Parathyroid adenoma (tissue), 2 donors: ENCODE measurements at regions not wholly inside any gene's neighbourhood (a gene's known extent, or its start where the extent isn't known, plus 50 kb on each side); places are given as distances from the start of the nearest gene placed in this dataset.

Source experiments
- H2AFZ ChIP-seq: fragments of 300-600 bp; sonication (generic); one replicate; pipeline ENCODE4 v1.7.0; 2017; ENCODE audit warnings: antibody characterized with exemption, mild to moderate bottlenecking
- H3K27ac ChIP-seq: fragments of 300-600 bp; sonication (generic); one replicate; pipeline ENCODE4 v1.7.0; 2017
- H3K27me3 ChIP-seq: fragments of 300-600 bp; sonication (generic); one replicate; pipeline ENCODE4 v1.7.0; 2017; ENCODE audit warnings: low read length; ENCODE audit not compliant: control insufficient read depth, insufficient read depth
- H3K36me3 ChIP-seq: fragments of 300-600 bp; sonication (generic); one replicate; pipeline ENCODE4 v1.7.0; 2017; ENCODE audit warnings: low read length; ENCODE audit not compliant: control insufficient read depth, insufficient read depth
- H3K4me1 ChIP-seq: fragments of 300-600 bp; sonication (generic); one replicate; pipeline ENCODE4 v1.7.0; 2017; ENCODE audit warnings: control low read depth
- H3K4me2 ChIP-seq: fragments of 300-600 bp; sonication (generic); one replicate; pipeline ENCODE4 v1.7.0; 2017; ENCODE audit warnings: low read length
- H3K4me3 ChIP-seq: fragments of 300-600 bp; sonication (generic); one replicate; pipeline ENCODE4 v1.7.0; 2017; ENCODE audit warnings: low read depth, low read length
- H3K79me2 ChIP-seq: fragments of 300-600 bp; sonication (generic); one replicate; pipeline ENCODE4 v1.7.0; 2017; ENCODE audit warnings: control low read depth
- H3K9ac ChIP-seq: fragments of 300-600 bp; sonication (generic); one replicate; pipeline ENCODE4 v1.7.0; 2017; ENCODE audit warnings: mild to moderate bottlenecking
- H3K9me3 ChIP-seq: fragments of 300-600 bp; sonication (generic); one replicate; pipeline ENCODE4 v1.7.0; 2017; ENCODE audit warnings: low read length; ENCODE audit not compliant: control insufficient read depth
- CTCF ChIP-seq: fragments of 300-600 bp; sonication (generic); IDR thresholded peaks from one replicate; pipeline ENCODE4 v1.7.0; 2017; ENCODE audit warnings: antibody characterized with exemption, mild to moderate bottlenecking
- donor health status: primary hyperparathyroidism.

- Histone ChIP-seq H3K79me2 (no peaks in the 10 kb centered on the region), H3K27ac (no peak overlapping the region), H3K4me2 (no peak overlapping the region), H3K9ac (no peak overlapping the region), H2AFZ (no peak overlapping the region), H3K9me3 (no peaks in the 10 kb centered on the region), H3K36me3 (no peaks in the 10 kb centered on the region), H3K4me3 (no peak overlapping the region), H3K27me3 (no peaks in the 10 kb centered on the region), H3K4me1 (peaks cover 2% of the 10 kb centered on the region)
- TF ChIP-seq CTCF: no peak
These were observed 60.8 kb upstream of the IVNS1ABP start for GRCh38 chr1:185377831-185378230.

GRCh38 chr1:185376840-185377635 lies 60.0 kb upstream of the IVNS1ABP start:
- no peaks in the 10 kb centered on the region for H3K36me3 ChIP-seq
- TF ChIP-seq CTCF: no peak
- H2AFZ ChIP-seq: peak overlapping the region; percentile 56
- no peak overlapping the region for H3K4me3 ChIP-seq
- H3K27ac ChIP-seq: no peak overlapping the region
- H3K27me3 ChIP-seq: no peaks in the 10 kb centered on the region
- H3K79me2 ChIP-seq: no peaks in the 10 kb centered on the region
- no peak overlapping the region for H3K4me2 ChIP-seq
- no peaks in the 10 kb centered on the region for H3K9me3 ChIP-seq
- H3K4me1 ChIP-seq: peaks cover 2% of the 10 kb centered on the region
- no peak overlapping the region for H3K9ac ChIP-seq

- Histone ChIP-seq H3K27me3 (no peaks in the 10 kb centered on the region), H3K36me3 (no peaks in the 10 kb centered on the region), H3K9me3 (no peaks in the 10 kb centered on the region), H3K79me2 (no peaks in the 10 kb centered on the region), H3K27ac (peak overlapping the region; percentile 11), H3K9ac (no peak overlapping the region), H3K4me2 (no peak overlapping the region), H3K4me1 (peaks cover 2% of the 10 kb centered on the region), H2AFZ (peak overlapping the region; percentile 56), H3K4me3 (no peak overlapping the region)
- TF ChIP-seq CTCF: no peak
These were observed 59.2 kb upstream of the IVNS1ABP start for GRCh38 chr1:185376288-185376687.

- no peaks in the 10 kb centered on the region for H3K36me3 ChIP-seq
- no peak overlapping the region for H2AFZ ChIP-seq
- no peaks in the 10 kb centered on the region for H3K9me3 ChIP-seq
- H3K27me3 ChIP-seq: no peaks in the 10 kb centered on the region
- H3K79me2 ChIP-seq: no peaks in the 10 kb centered on the region
- no peak overlapping the region for H3K4me3 ChIP-seq
- peaks cover 2% of the 10 kb centered on the region for H3K4me1 ChIP-seq
- H3K4me2 ChIP-seq: no peak overlapping the region
- H3K9ac ChIP-seq: no peak overlapping the region
- no peak for TF ChIP-seq CTCF
- H3K27ac ChIP-seq: peak overlapping the region; percentile 61
These were observed 58.5 kb upstream of the IVNS1ABP start for GRCh38 chr1:185375583-185375982.
